Pancreas (tissue), 10 donors: ENCODE measurements at regions not wholly inside any gene's neighbourhood (a gene's known extent, or its start where the extent isn't known, plus 50 kb on each side); places are given as distances from the start of the nearest gene placed in this dataset.
A peak's percentile ranks its signal among the peaks of the same experiment; 100 is the strongest.
"Not testable (repeated sequence)": the region's sequence is repeated elsewhere in the genome, so short reads cannot be mapped to it uniquely, and the experiment has no call there.

ENCODE experiments used
- ATAC-seq, 4 donors: fragments of 200-7000 bp; cut with Tn5 transposase; one replicate each; pipeline versions ENCODE4 v1.8.0 to v1.9.1; 2020; ENCODE audit warnings: mild to moderate bottlenecking in 4 of 4, moderate library complexity in 4 of 4
- DNase-seq, 6 donors: peaks; one replicate each; pipeline ENCODE4 v3.0.0-alpha.2; 2020
- FAIRE-seq: peaks from 2 replicates; lab custom pipeline; 2012; peaks lifted over from hg19 to GRCh38; lab: Jason Lieb, UNC
- H3K27ac ChIP-seq, 4 donors: fragments of 200-600 bp; sonication (generic); 1 replicate in 3 of 4; 2 replicates in 1 of 4; pipeline versions ENCODE4 v1.5.0 to v1.8.0; 2020
- H3K27me3 ChIP-seq, 4 donors: fragments of 200-600 bp; one replicate each; pipeline ENCODE4 v1.8.0; 2021
- H3K36me3 ChIP-seq, 3 donors: fragments of 200-600 bp; sonication (generic) in 1 of 3; one replicate each; pipeline versions ENCODE4 v1.5.0 to v1.8.0; 2020 to 2021
- H3K4me1 ChIP-seq, 3 donors: fragments of 200-600 bp; one replicate each; pipeline ENCODE4 v1.8.0; 2021
- H3K4me3 ChIP-seq, 4 donors: fragments of 200-600 bp; sonication (generic) in 2 of 4; one replicate each; pipeline versions ENCODE4 v1.5.0 to v1.8.0; 2020 to 2021
- H3K9me3 ChIP-seq, 4 donors: fragments of 200-600 bp; one replicate each; pipeline ENCODE4 v1.8.0; 2021
- WGBS, 2 donors: extraction: QIAGEN DNeasy Blood & Tissue Kit; methylation state at CpG; one replicate each; pipeline ENCODE4 v1.1.7; 2013; 5-methylcytosine and 5-hydroxymethylcytosine counted together
- intact Hi-C, 3 donors: fragments of 100-400 bp; cut with DNase I; formaldehyde crosslinking; loops; one replicate each; pipeline versions ENCODE4 v1.11.1 to v1.14.2; 2022
- TF ChIP-seq, protein P1 (sequence below), 4 donors: fragments of 200-600 bp; sonication (generic) in 3 of 4; IDR thresholded peaks; one replicate each; pipeline versions ENCODE4 v1.5.0 to v1.8.0; 2021; ENCODE audit warnings: antibody characterized with exemption in 4 of 4
- donor health status: healthy with polysubstance abuse.
- donor health status: DM: no; HTN: no; CAD: no; lungs with moderate emphysema.
- donor health status: DM: no; HTN: no; CAD: no.
- donor health status: control.
- donor health status: control.
- donor health status: Bipolar disorder and iron deficiency.
- donor health status: DM: yes; HTN: yes; CAD: no.
- donor health status: DM: no; HTN: no; CAD: no.
- donor health status: DM: no; HTN: no; CAD: no.
- donor health status: DM: yes; HTN: yes; CAD: no.

DNA sequence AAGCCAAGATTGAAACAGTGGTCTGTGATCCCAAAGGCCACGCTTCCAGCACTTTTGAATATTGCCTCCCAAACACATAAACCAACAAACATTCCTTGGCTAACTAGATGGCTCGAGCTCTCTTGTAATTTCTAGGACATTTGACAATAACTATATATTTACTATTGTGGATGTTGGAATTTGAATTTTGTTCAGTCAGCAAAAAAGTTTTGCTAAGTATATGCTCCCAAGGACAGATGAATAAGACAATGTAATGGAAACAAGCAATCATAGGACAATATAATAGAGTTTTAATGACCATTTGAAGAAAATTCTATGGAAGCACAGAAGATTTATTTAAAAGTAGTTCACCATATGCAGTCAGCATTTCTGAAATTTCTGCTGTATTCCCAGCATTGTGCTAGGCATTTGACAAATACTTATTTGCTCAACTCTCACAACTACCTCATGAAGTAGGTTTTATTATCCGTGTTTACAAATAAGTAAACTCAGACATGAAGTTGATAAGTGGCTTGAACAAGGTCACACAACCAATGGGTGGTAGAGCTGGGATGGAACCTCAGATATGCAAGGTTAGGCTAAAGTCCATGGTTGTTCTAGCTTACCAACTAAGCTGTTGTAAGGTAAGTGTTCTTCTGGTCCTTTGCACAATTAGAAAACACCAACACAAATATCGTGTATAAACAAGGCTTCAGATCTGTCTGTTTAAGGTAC, 205.1 kb downstream of the NUFIP1 start:
- H3K4me3 ChIP-seq = no peak overlapping the region
- no peak overlapping the region for H3K27ac ChIP-seq
- no peaks in the 10 kb centered on the region for H3K9me3 ChIP-seq
- intact Hi-C loops = no loop called here
- TF ChIP-seq, protein P1, sequence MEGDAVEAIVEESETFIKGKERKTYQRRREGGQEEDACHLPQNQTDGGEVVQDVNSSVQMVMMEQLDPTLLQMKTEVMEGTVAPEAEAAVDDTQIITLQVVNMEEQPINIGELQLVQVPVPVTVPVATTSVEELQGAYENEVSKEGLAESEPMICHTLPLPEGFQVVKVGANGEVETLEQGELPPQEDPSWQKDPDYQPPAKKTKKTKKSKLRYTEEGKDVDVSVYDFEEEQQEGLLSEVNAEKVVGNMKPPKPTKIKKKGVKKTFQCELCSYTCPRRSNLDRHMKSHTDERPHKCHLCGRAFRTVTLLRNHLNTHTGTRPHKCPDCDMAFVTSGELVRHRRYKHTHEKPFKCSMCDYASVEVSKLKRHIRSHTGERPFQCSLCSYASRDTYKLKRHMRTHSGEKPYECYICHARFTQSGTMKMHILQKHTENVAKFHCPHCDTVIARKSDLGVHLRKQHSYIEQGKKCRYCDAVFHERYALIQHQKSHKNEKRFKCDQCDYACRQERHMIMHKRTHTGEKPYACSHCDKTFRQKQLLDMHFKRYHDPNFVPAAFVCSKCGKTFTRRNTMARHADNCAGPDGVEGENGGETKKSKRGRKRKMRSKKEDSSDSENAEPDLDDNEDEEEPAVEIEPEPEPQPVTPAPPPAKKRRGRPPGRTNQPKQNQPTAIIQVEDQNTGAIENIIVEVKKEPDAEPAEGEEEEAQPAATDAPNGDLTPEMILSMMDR (IDR thresholded peaks at IDR 0.05) = no peak
- no peak for FAIRE-seq
- H3K4me1 ChIP-seq = peaks cover 9 to 12% (median 11%) of the 10 kb centered on the region in 3 donors
- H3K27me3 ChIP-seq = no peaks in the 10 kb centered on the region
- WGBS, 2 donors = 55 to 59% methylated on average over 4 of the region's 4 CpGs
- peak in 2 of 4 donors; percentile 55 to 73 for ATAC-seq
- no peak for DNase-seq
- no peaks in the 10 kb centered on the region for H3K36me3 ChIP-seq

DNA sequence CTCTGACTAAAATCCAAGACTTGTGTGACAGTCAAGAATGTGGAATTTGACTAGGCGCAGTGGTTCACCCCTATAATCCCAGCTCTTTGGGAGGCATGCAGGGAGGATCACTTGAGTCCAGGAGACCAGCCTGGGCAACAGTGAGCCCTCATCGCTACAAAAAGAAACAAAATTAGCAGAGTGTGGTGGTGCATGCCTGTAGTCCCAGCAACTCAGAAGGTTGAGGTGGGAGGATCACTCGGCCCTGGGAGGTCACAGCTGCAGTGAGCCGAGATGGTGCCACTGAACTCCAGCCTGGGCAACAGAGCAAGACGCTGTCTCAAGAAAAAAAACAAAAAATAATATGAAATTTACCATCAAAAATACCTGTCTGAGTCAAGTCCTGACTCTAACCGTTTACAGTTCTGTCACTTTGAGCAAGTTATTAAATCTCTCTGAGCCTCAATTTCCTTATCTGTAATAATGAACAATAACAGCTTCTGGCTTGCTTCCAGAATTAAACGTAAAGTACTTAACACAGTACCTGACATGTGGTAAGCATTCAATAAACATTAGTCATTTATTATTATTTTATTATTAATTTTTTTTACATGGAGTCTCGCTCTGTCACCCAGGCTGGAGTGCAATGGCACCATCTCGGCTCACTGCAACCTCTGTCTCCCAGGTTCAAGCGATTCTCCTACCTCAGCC, 204.6 kb upstream of the TSC22D1 start:
- no peak for DNase-seq
- FAIRE-seq = no peak
- Histone ChIP-seq H3K27me3 (no peaks in the 10 kb centered on the region), H3K4me1 (peaks cover 4 to 12% (median 11%) of the 10 kb centered on the region in 3 donors), H3K36me3 (no peaks in the 10 kb centered on the region), H3K27ac (no peak overlapping the region), H3K4me3 (no peak overlapping the region), H3K9me3 (no peaks in the 10 kb centered on the region)
- WGBS, 2 donors = 84 to 86% methylated on average over 10 of the region's 10 CpGs
- intact Hi-C loops = no loop called here
- no peak for ATAC-seq
- TF ChIP-seq, protein P1 (IDR thresholded peaks at IDR 0.05) = no peak

DNA sequence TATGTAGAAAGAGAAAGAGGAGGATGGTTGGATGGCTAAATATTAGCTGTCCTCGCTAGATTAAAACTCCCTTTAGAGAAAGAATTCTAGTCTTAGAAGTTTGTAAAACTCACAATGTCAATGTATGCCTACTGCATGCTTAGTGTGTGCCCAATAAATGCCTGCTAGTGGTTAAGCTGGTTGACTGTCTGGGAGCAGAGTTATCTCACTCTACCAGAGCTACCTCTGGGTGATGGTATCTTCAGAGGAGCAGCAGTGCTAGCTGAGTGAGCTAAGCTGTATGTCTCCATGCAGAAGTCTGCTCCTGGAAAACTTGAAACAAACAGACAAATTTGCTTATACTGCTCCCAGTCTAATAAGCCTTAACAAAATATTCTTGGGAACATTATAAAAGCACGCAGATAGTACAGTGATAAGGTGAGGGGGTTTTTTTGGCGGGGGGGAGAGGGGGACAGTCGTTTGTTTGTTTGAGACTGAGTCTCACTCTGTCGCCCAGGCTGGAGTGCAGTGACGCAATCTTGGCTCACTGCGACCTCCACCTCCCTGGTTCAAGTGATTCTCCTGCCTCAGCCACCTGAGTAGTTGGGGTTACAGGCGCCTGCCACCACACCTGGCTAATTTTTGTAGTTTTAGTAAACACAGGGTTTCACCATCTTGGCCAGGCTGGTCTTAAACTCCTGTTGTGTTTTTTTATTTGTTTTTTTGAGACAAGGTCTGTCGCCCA, 202.8 kb upstream of the TSC22D1 start:
- intact Hi-C loops = no loop called here
- no peaks in the 10 kb centered on the region for H3K36me3 ChIP-seq
- WGBS, 2 donors = 58 to 63% methylated on average over 9 of the region's 9 CpGs
- H3K9me3 ChIP-seq = no peaks in the 10 kb centered on the region
- TF ChIP-seq, protein P1 (IDR thresholded peaks at IDR 0.05) = no peak
- FAIRE-seq (no peak), ATAC-seq (no peak), DNase-seq (no peak)
- no peak overlapping the region for H3K4me3 ChIP-seq
- no peaks in the 10 kb centered on the region for H3K27me3 ChIP-seq
- H3K4me1 ChIP-seq = peaks cover 0 to under 1% (median 0%) of the 10 kb centered on the region in 3 donors
- H3K27ac ChIP-seq = no peak overlapping the region

DNA sequence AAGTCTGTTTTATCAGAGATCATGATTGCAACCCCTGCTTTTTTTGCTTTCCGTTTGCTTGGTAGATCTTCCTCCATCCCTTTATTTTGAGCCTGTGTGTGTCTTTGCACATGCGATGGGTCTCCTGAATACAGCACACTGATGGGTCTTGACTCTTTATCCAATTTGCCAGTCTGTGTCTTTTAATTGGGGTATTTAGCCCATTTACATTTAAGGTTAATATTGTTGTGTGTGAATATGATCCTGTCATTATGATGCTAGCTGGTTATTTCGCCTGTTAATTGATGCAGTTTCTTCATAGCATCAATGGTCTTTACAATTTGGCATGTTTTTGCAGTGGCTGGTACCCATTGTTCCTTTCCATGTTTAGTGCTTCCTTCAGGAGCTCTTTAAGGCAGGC, 199.2 kb upstream of the TSC22D1 start:
- H3K27me3 ChIP-seq, H3K36me3 ChIP-seq, FAIRE-seq, intact Hi-C loops, ATAC-seq, H3K4me1 ChIP-seq, DNase-seq, H3K4me3 ChIP-seq, H3K27ac ChIP-seq, H3K9me3 ChIP-seq: not testable (repeated sequence)
- 88 to 89% methylated on average over 3 of the region's 3 CpGs for WGBS, 2 donors

DNA sequence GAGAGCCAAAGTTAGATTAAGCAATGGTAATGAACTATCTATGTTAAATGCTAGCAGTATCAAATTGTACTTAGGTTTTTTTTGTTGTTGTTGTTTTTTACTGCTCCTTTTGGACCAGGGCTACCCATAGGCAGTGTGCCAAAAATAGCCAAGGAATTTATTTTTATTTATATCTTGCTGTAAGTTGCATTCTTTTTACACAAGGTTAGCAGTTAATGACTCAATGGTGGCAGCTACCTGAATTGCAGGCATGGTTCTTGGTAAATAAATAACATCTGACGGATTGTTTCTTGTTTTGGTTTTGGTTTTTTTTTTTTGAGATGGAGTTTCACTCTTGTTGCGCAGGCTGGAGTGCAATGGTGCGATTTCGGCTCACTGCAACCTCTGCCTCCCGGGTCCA, 194.8 kb upstream of the TSC22D1 start:
- intact Hi-C loops = no loop called here
- DNase-seq = no peak
- peaks cover 6 to 15% (median 8%) of the 10 kb centered on the region in 3 donors for H3K4me1 ChIP-seq
- no peaks in the 10 kb centered on the region for H3K27me3 ChIP-seq
- no peak overlapping the region for H3K27ac ChIP-seq
- TF ChIP-seq, protein P1 (IDR thresholded peaks at IDR 0.05) = no peak
- no peak for ATAC-seq
- no peaks in the 10 kb centered on the region for H3K9me3 ChIP-seq
- no peaks in the 10 kb centered on the region for H3K36me3 ChIP-seq
- 89% methylated on average over 5 of the region's 5 CpGs for WGBS, 2 donors
- no peak overlapping the region for H3K4me3 ChIP-seq
- FAIRE-seq = no peak
